NCI-H526 (cell line): ENCODE measurements at regions not wholly inside any gene's neighbourhood (a gene's known extent, or its start where the extent isn't known, plus 50 kb on each side); places are given as distances from the start of the nearest gene placed in this dataset.

Source experiments
- DNase-seq, 2 experiments: peaks; one replicate each; lab custom pipeline; 2025; lab: John Stamatoyannopoulos, UW

GRCh38 chr12:30827101-30828066, 72.6 kb upstream of the CAPRIN2 start:
- DNase-seq: no peak

GRCh38 chr12:30826276-30826675, 71.5 kb upstream of the CAPRIN2 start:
- DNase-seq: no peak

GRCh38 chr12:30825341-30825740, 70.6 kb upstream of the CAPRIN2 start:
- DNase-seq: no peak

- no peak for DNase-seq
Observed at GRCh38 chr12:30824311-30824710, 69.6 kb upstream of the CAPRIN2 start.

GRCh38 chr12:30823764-30824163, 69.0 kb upstream of the CAPRIN2 start:
- no peak for DNase-seq

- no peak for DNase-seq
Observed at GRCh38 chr12:30823156-30823699, 68.5 kb upstream of the CAPRIN2 start.

- DNase-seq: peak; percentile 13 to 46
Observed at GRCh38 chr12:30822385-30823155, 67.8 kb upstream of the CAPRIN2 start.

- DNase-seq: no peak
Observed at GRCh38 chr12:30820406-30820946, 65.7 kb upstream of the CAPRIN2 start.

GRCh38 chr12:30818562-30818961, 63.8 kb upstream of the CAPRIN2 start:
- DNase-seq: no peak

GRCh38 chr12:30816742-30817465, 62.2 kb upstream of the CAPRIN2 start:
- DNase-seq: no peak

GRCh38 chr12:30814295-30814655, 59.5 kb upstream of the CAPRIN2 start:
- no peak for DNase-seq

- DNase-seq: no peak
Observed at GRCh38 chr12:30813525-30814294, 59.0 kb upstream of the CAPRIN2 start.

- no peak for DNase-seq
Observed at GRCh38 chr12:30811966-30812365, 57.2 kb upstream of the CAPRIN2 start.

- no peak for DNase-seq
Observed at GRCh38 chr12:30810918-30811317, 56.2 kb upstream of the CAPRIN2 start.

GRCh38 chr12:30807695-30808034, 52.9 kb upstream of the CAPRIN2 start:
- DNase-seq: no peak

GRCh38 chr12:30806989-30807694, 52.4 kb upstream of the CAPRIN2 start:
- DNase-seq: peak; percentile 8 to 69

- DNase-seq: no peak
Observed at GRCh38 chr12:30805959-30806358, 51.2 kb upstream of the CAPRIN2 start.
